ENCODE measurements at regions not wholly inside any gene's neighbourhood (a gene's known extent, or its start where the extent isn't known, plus 50 kb on each side); places are given as distances from the start of the nearest gene placed in this dataset.

DNA sequence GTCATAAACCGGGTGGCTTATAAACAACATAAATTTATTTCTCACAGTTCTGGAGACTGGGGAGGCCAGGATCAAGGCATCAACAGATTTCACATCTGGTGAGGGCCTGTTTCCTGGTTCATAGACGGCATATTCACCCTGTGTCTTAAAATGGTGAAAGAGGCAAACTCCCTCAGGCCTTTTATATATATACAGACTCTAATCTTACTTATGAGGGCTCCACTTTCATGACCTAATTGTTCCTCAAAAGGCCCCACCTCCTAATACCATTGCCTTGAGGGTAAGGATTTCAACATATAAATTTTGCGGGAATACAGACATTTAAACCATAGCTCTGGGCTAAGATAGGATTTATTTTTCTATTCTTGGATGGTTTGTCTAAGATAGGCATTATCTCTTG is 187.2 kb downstream of the PPP1R3A start:
- no peak overlapping the region for H2AFZ ChIP-seq (replicated peaks; ENCODE audit: low read length, poor library complexity)
- WGBS, 2 experiments (ENCODE audit: extremely low coverage in 2 of 2, insufficient read length in 1 of 2): no CpG with 5 or more reads among the region's 3 CpGs
- H3K27me3 ChIP-seq (ENCODE audit: control insufficient read depth, insufficient read depth, low read length): no peaks in the 10 kb centered on the region
- no peak overlapping the region for H3K4me3 ChIP-seq (ENCODE audit: insufficient read depth, low read depth, low read length)
- DNase-seq (peak; percentile 1), ATAC-seq (ENCODE audit: low read depth) (no peak)
- no peak overlapping the region for H4K8ac ChIP-seq (ENCODE audit: low read depth in 2 of 2, low read length in 2 of 2)
- no peak overlapping the region for H3K56ac ChIP-seq (ENCODE audit: extremely low read depth, insufficient read depth, low read length)
- no peak overlapping the region for H4K5ac ChIP-seq (ENCODE audit: low read depth, low read length)
- H2AK5ac ChIP-seq (ENCODE audit: low read depth, low read length): no peak overlapping the region
- H4K20me1 ChIP-seq (ENCODE audit: insufficient read depth, low read length): peaks cover 3% of the 10 kb centered on the region; the same call in 1 of the 2 replicates
- no peak overlapping the region for H3K4me2 ChIP-seq (ENCODE audit: low read depth, low read length)
- ChIA-PET POLR2A (ENCODE audit: unreplicated experiment) (no interaction called here), CTCF (no interaction called here)
- H3K27ac ChIP-seq (ENCODE audit: insufficient read depth, low read length): no peak overlapping the region
- H2BK15ac ChIP-seq (ENCODE audit: low read depth, low read length): no peak overlapping the region
- no peaks in the 10 kb centered on the region for H3K36me3 ChIP-seq (ENCODE audit: control insufficient read depth, insufficient read depth, low read length)
- no peaks in the 10 kb centered on the region for H3K79me1 ChIP-seq (ENCODE audit: low read depth in 1 of 2, low read length in 2 of 2)
- H3K9ac ChIP-seq (ENCODE audit: low read depth, low read length): no peak overlapping the region
- H4K91ac ChIP-seq (ENCODE audit: insufficient read depth, low read depth, low read length): no peak overlapping the region
- in situ Hi-C loops (cut with MboI; ENCODE audit: low sequenced_read_pairs): no loop called here
- no peaks in the 10 kb centered on the region for H3K9me3 ChIP-seq (ENCODE audit: control insufficient read depth, insufficient read depth, low read length)
- H3K18ac ChIP-seq (ENCODE audit: low read depth, low read length): no peak overlapping the region
- H3K23ac ChIP-seq (ENCODE audit: low read depth, low read length): no peak overlapping the region
- H2BK5ac ChIP-seq (ENCODE audit: low read depth, low read length, poor library complexity, severe bottlenecking): no peak overlapping the region
- 0 out of 2 replicates have a peak, but pooled peaks cover 3% of the 10 kb centered on the region for H3K9me1 ChIP-seq (ENCODE audit: insufficient read depth, low read length)
- BruUV-seq (replicated peaks): no TSS peak
- no peak for TF ChIP-seq MXI1 (IDR thresholded peaks at IDR 0.05; ENCODE audit: borderline replicate concordance, low read depth, low read length)
- no peak for TF ChIP-seq POLR2A (IDR thresholded peaks at IDR 0.05; ENCODE audit: low read depth, low read length)
- no peak for TF ChIP-seq BHLHE40 (IDR thresholded peaks at IDR 0.05; ENCODE audit: low read depth, low read length)
- TF ChIP-seq CEBPB (IDR thresholded peaks at IDR 0.05; ENCODE audit: low read depth, low read length): no peak
- TF ChIP-seq, protein P1, sequence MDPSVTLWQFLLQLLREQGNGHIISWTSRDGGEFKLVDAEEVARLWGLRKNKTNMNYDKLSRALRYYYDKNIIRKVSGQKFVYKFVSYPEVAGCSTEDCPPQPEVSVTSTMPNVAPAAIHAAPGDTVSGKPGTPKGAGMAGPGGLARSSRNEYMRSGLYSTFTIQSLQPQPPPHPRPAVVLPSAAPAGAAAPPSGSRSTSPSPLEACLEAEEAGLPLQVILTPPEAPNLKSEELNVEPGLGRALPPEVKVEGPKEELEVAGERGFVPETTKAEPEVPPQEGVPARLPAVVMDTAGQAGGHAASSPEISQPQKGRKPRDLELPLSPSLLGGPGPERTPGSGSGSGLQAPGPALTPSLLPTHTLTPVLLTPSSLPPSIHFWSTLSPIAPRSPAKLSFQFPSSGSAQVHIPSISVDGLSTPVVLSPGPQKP (IDR thresholded peaks at IDR 0.05; ENCODE audit: borderline replicate concordance, low read depth, low read length): no peak
- TF ChIP-seq USF2 (IDR thresholded peaks at IDR 0.05; ENCODE audit: low read depth, low read length): no peak
- TF ChIP-seq SMC3 (IDR thresholded peaks at IDR 0.05; ENCODE audit: low read depth, low read length): no peak
- TF ChIP-seq, protein P2, sequence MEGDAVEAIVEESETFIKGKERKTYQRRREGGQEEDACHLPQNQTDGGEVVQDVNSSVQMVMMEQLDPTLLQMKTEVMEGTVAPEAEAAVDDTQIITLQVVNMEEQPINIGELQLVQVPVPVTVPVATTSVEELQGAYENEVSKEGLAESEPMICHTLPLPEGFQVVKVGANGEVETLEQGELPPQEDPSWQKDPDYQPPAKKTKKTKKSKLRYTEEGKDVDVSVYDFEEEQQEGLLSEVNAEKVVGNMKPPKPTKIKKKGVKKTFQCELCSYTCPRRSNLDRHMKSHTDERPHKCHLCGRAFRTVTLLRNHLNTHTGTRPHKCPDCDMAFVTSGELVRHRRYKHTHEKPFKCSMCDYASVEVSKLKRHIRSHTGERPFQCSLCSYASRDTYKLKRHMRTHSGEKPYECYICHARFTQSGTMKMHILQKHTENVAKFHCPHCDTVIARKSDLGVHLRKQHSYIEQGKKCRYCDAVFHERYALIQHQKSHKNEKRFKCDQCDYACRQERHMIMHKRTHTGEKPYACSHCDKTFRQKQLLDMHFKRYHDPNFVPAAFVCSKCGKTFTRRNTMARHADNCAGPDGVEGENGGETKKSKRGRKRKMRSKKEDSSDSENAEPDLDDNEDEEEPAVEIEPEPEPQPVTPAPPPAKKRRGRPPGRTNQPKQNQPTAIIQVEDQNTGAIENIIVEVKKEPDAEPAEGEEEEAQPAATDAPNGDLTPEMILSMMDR (conservative IDR thresholded peaks at IDR 0.05; ENCODE audit: low read depth, low read length): no peak
- no peak for TF ChIP-seq RCOR1 (IDR thresholded peaks at IDR 0.05; ENCODE audit: insufficient replicate concordance, low read length)
- no peak for TF ChIP-seq RFX5 (IDR thresholded peaks at IDR 0.05; ENCODE audit: low read depth, low read length)
- no peak for TF ChIP-seq FOS (IDR thresholded peaks at IDR 0.05; ENCODE audit: low read depth, low read length)
- TF ChIP-seq MAZ (IDR thresholded peaks at IDR 0.05; ENCODE audit: borderline replicate concordance, low read depth, low read length): no peak
- no peak for TF ChIP-seq CHD1 (IDR thresholded peaks at IDR 0.05; ENCODE audit: low read depth, low read length)
- TF ChIP-seq RAD21 (IDR thresholded peaks at IDR 0.05; ENCODE audit: low read length): no peak
- TF ChIP-seq MAFK (IDR thresholded peaks at IDR 0.05; ENCODE audit: low read depth, low read length): no peak
- no peak for TF ChIP-seq NFE2L2 (IDR thresholded peaks at IDR 0.05; ENCODE audit: low read depth, low read length)
- no peak overlapping the region for H2BK120ac ChIP-seq (ENCODE audit: low read depth, low read length)
- H3K4me1 ChIP-seq (ENCODE audit: control insufficient read depth, insufficient read depth, low read length): peaks cover 2% of the 10 kb centered on the region; the same call in 1 of the 2 replicates
- intact Hi-C loops (cut with micrococcal nuclease): no loop called here
- dilution Hi-C loops (cut with HindIII; ENCODE audit: low sequenced_read_pairs, unreplicated experiment): no loop called here
- no peak overlapping the region for H2AK9ac ChIP-seq (replicated peaks; ENCODE audit: low read depth, low read length, poor library complexity)
- H2BK20ac ChIP-seq (ENCODE audit: low read depth, low read length): no peak overlapping the region
- H3K14ac ChIP-seq (replicated peaks; ENCODE audit: low read depth, low read length): no peak overlapping the region
- no peak overlapping the region for H3K4ac ChIP-seq (ENCODE audit: low read depth, low read length)

All from IMR-90 (cell line).